ENCODE measurements at regions not wholly inside any gene's neighbourhood (a gene's known extent, or its start where the extent isn't known, plus 50 kb on each side); places are given as distances from the start of the nearest gene placed in this dataset.

DNA sequence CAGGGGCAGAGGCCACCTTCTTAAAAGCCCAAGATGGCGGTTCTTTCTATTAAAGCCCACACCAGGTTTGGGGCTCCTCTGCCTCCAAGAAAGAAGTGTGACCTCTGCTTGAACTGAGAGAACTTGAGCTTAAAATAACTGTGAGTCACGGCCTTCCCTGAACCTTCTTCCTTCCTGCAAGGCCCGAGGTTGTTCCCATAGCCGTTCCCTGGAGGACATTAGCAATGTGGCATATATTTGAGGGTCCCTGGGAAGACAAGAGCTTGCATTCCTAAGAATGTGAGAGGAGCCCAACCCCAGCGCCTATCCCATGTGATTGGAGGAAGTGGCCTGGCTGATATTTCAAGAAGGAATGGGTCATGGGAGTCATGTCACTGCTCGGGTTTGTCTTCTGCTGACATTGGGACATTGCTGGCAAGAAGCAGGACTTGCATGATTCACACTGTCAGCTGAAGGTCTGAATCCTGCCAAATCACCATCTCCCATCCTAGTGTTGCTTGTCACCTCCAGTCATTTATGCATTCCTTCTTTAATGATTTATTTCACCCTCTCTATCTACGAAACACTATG, 168.1 kb downstream of the TRIB2 start (continued):
- TF ChIP-seq ATF3 (IDR thresholded peaks at IDR 0.05): peak; percentile 41; the same call in 1 of the 2 replicates
- no peak for TF ChIP-seq ATF3 (CRISPR knock-in tag; conservative IDR thresholded peaks at IDR 0.05)
- TF ChIP-seq PHF20 (IDR thresholded peaks at IDR 0.05; ENCODE audit: partially characterized antibody): no peak
- TF ChIP-seq HNRNPH1 (optimal IDR thresholded peaks at IDR 0.05; ENCODE audit: low read depth, low read length): no peak
- no peak for TF ChIP-seq NR3C1 (CRISPR knock-in tag; IDR thresholded peaks at IDR 0.05)
- TF ChIP-seq, protein P1, sequence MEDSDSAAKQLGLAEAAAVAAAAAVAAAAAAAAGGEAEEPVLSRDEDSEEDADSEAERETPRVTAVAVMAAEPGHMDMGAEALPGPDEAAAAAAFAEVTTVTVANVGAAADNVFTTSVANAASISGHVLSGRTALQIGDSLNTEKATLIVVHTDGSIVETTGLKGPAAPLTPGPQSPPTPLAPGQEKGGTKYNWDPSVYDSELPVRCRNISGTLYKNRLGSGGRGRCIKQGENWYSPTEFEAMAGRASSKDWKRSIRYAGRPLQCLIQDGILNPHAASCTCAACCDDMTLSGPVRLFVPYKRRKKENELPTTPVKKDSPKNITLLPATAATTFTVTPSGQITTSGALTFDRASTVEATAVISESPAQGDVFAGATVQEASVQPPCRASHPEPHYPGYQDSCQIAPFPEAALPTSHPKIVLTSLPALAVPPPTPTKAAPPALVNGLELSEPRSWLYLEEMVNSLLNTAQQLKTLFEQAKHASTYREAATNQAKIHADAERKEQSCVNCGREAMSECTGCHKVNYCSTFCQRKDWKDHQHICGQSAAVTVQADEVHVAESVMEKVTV (CRISPR knock-in tag; IDR thresholded peaks at IDR 0.05): no peak
- no peak for TF ChIP-seq NCOA4 (IDR thresholded peaks at IDR 0.05; ENCODE audit: partially characterized antibody)
- no peak for TF ChIP-seq ZKSCAN3 (CRISPR knock-in tag; IDR thresholded peaks at IDR 0.05)
- peak; percentile 48; the same call in 1 of the 2 replicates for TF ChIP-seq MEF2D (tag; conservative IDR thresholded peaks at IDR 0.05; ENCODE audit: low read depth)
- no peak for TF ChIP-seq KAT7 (CRISPR knock-in tag; IDR thresholded peaks at IDR 0.05; ENCODE audit: borderline replicate concordance)
- TF ChIP-seq CBX1 (IDR thresholded peaks at IDR 0.05; ENCODE audit: low read depth): no peak
